ENCODE measurements at regions not wholly inside any gene's neighbourhood (a gene's known extent, or its start where the extent isn't known, plus 50 kb on each side); places are given as distances from the start of the nearest gene placed in this dataset.

- TF ChIP-seq CTCF (conservative IDR thresholded peaks at IDR 0.05; ENCODE audit: low read length) (no peak), EZH2phosphoT487 (IDR thresholded peaks at IDR 0.05; ENCODE audit: borderline replicate concordance) (no peak)
These were observed 112.0 kb downstream of the ID4 start for GRCh38 chr6:19949155-19949554.
